ENCODE measurements at regions not wholly inside any gene's neighbourhood (a gene's known extent, or its start where the extent isn't known, plus 50 kb on each side); places are given as distances from the start of the nearest gene placed in this dataset.

DNA sequence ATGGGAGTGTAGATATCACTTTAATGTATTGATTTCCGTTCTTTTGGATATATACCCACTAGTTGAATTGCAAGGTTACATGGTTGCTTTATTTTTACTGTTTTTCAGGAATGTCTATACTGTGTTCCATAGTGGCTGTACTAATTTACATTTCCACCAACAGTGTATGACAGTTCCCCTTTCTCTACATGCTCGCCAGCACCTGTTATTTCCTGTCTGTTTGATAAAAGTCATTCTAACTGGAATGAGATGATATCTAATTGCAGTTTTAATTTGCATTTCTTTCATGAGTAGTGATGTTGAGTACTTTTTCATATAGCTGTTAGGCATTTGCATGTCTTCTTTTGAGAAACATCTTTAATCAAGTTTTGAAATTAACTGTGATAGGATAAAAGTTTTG, 818.6 kb downstream of the SLITRK6 start:
- WGBS, 10 experiments = 0 to 100% (median 81%) methylated on average over 1 to 2 of the region's 2 CpGs; no CpG with 5 or more reads in 2 of the 10 experiments
- Histone ChIP-seq H3K4me3 (no peak overlapping the region), H3K4me1 (replicated peaks in 1 of 2) (no peaks in the 10 kb centered on the region), H3K27ac (no peak overlapping the region)
- ATAC-seq (replicated peaks in 6 of 8) = no peak
- in situ Hi-C loops (cut with MboI; ENCODE audit: low pct_unique_long_range_greater_than_20kb in 2 of 9, low sequenced_read_pairs in 9 of 9, unreplicated experiment in 9 of 9) = no loop called here

GRCh38 chr13:84978851-84979250, 820.4 kb downstream of the SLITRK6 start:
- Histone ChIP-seq H3K4me1 (replicated peaks in 1 of 2) (no peaks in the 10 kb centered on the region), H3K27ac (no peak overlapping the region), H3K4me3 (no peak overlapping the region)
- in situ Hi-C loops (cut with MboI; ENCODE audit: low pct_unique_long_range_greater_than_20kb in 2 of 9, low sequenced_read_pairs in 9 of 9, unreplicated experiment in 9 of 9) = no loop called here
- no peak for ATAC-seq (replicated peaks in 6 of 8)

GRCh38 chr13:84973661-84974060, 825.6 kb downstream of the SLITRK6 start:
- in situ Hi-C loops (cut with MboI; ENCODE audit: low pct_unique_long_range_greater_than_20kb in 2 of 9, low sequenced_read_pairs in 9 of 9, unreplicated experiment in 9 of 9) = no loop called here
- no peaks in the 10 kb centered on the region for H3K4me1 ChIP-seq (replicated peaks in 1 of 2)

GRCh38 chr13:84972907-84973306, 826.3 kb downstream of the SLITRK6 start:
- no peak overlapping the region for H3K4me3 ChIP-seq
- in situ Hi-C loops (cut with MboI; ENCODE audit: low pct_unique_long_range_greater_than_20kb in 2 of 9, low sequenced_read_pairs in 9 of 9, unreplicated experiment in 9 of 9) = no loop called here
- WGBS, 10 experiments = 0 to 100% (median 91%) methylated on average over 1 to 3 of the region's 4 CpGs
- no peak for ATAC-seq (replicated peaks in 6 of 8)
- H3K4me1 ChIP-seq (replicated peaks in 1 of 2) = no peaks in the 10 kb centered on the region
- no peak overlapping the region for H3K27ac ChIP-seq

More at GRCh38 chr13:84973661-84974060, 825.6 kb downstream of the SLITRK6 start:
- no peak overlapping the region for H3K27ac ChIP-seq
- ATAC-seq (replicated peaks in 6 of 8) = no peak
- H3K4me3 ChIP-seq = no peak overlapping the region
- 33 to 100% (median 75%) methylated on average over 1 of the region's 1 CpG; no CpG with 5 or more reads in 3 of the 10 experiments for WGBS, 10 experiments

GRCh38 chr13:84962849-84963248, 836.4 kb downstream of the SLITRK6 start:
- Histone ChIP-seq H3K4me3 (no peak overlapping the region), H3K4me1 (replicated peaks in 1 of 2) (no peaks in the 10 kb centered on the region), H3K27ac (no peak overlapping the region)
- WGBS, 10 experiments = 0 to 80% (median 50%) methylated on average over 1 of the region's 1 CpG; no CpG with 5 or more reads in 1 of the 10 experiments
- in situ Hi-C loops (cut with MboI; ENCODE audit: low pct_unique_long_range_greater_than_20kb in 2 of 9, low sequenced_read_pairs in 9 of 9, unreplicated experiment in 9 of 9) = no loop called here
- ATAC-seq (replicated peaks in 6 of 8) = no peak

DNA sequence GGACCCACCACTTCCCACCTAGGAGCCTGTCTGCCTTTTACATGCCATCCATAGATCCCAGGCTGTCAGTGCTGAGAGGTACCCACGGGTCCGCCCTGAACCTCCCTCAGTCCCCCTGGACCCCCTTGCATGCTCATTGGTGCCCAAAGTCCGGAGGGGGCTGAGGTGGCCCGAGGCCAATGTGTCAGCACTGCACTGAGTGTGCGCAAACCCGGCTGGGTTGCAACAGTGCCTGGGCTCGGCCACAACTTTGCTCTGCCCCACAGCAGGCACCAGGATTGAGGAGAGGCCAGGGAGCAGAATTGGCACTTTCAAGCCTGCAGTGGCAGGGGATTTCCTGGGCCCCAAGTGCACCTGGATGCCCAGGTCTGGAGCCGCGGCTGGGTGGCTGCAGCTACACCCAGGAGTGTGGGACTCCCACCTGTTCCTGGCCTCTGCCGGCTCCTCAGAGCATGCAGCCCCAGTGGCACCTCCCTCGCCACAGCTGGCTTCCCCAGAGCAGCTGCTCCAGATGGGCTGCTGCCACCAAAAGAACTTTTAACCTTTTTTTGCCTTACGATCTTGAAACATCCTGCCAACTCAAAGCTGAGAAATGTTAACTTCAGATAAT, 837.0 kb downstream of the SLITRK6 start:
- Histone ChIP-seq H3K27ac (no peak overlapping the region), H3K4me3 (no peak overlapping the region), H3K4me1 (replicated peaks in 1 of 2) (no peaks in the 10 kb centered on the region)
- no peak for ATAC-seq (replicated peaks in 6 of 8)
- WGBS, 10 experiments = 6 to 100% (median 89%) methylated on average over 1 to 4 of the region's 12 CpGs; no CpG with 5 or more reads in 3 of the 10 experiments
- in situ Hi-C loops (cut with MboI; ENCODE audit: low pct_unique_long_range_greater_than_20kb in 2 of 9, low sequenced_read_pairs in 9 of 9, unreplicated experiment in 9 of 9) = no loop called here

DNA sequence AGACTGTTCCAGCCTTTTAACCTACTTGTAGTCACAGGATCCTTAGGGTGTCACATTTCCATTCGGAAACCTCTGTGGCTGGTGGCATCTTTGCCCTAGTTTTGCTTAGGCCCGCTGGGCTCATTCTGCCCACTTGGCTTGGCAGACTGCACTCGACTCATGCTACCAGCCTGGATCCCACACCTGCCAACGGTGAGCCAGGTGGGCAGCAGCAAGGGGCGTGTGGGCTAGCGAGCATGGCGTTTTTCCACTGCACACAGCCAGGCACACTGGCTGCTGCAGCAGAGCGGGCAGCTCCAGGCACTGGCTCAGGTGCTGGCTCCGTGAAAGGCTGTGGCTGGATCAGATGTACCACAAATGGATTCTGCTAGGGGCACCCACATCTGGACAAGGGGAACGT, 838.2 kb downstream of the SLITRK6 start:
- H3K4me3 ChIP-seq = no peak overlapping the region
- no peak for ATAC-seq (replicated peaks in 6 of 8)
- 34 to 100% (median 80%) methylated on average over 1 to 6 of the region's 10 CpGs; no CpG with 5 or more reads in 7 of the 10 experiments for WGBS, 10 experiments
- in situ Hi-C loops (cut with MboI; ENCODE audit: low pct_unique_long_range_greater_than_20kb in 2 of 9, low sequenced_read_pairs in 9 of 9, unreplicated experiment in 9 of 9) = no loop called here
- H3K4me1 ChIP-seq (replicated peaks in 1 of 2) = no peaks in the 10 kb centered on the region
- no peak overlapping the region for H3K27ac ChIP-seq

GRCh38 chr13:84959818-84960217, 839.4 kb downstream of the SLITRK6 start:
- H3K27ac ChIP-seq = no peak overlapping the region
- H3K4me1 ChIP-seq (replicated peaks in 1 of 2) = no peaks in the 10 kb centered on the region
- in situ Hi-C loops (cut with MboI; ENCODE audit: low pct_unique_long_range_greater_than_20kb in 2 of 9, low sequenced_read_pairs in 9 of 9, unreplicated experiment in 9 of 9) = no loop called here
- WGBS, 10 experiments = 0 to 100% (median 52%) methylated on average over 1 to 2 of the region's 2 CpGs
- H3K4me3 ChIP-seq = no peak overlapping the region
- ATAC-seq (replicated peaks in 6 of 8) = no peak

GRCh38 chr13:84954636-84955035, 844.6 kb downstream of the SLITRK6 start:
- H3K27ac ChIP-seq = no peak overlapping the region
- ATAC-seq (replicated peaks in 6 of 8) = no peak
- in situ Hi-C loops (cut with MboI; ENCODE audit: low pct_unique_long_range_greater_than_20kb in 2 of 9, low sequenced_read_pairs in 9 of 9, unreplicated experiment in 9 of 9) = no loop called here
- no peak overlapping the region for H3K4me3 ChIP-seq
- 0 to 100% (median 25%) methylated on average over 1 of the region's 1 CpG; no CpG with 5 or more reads in 5 of the 10 experiments for WGBS, 10 experiments
- no peaks in the 10 kb centered on the region for H3K4me1 ChIP-seq (replicated peaks in 1 of 2)

- H3K4me1 ChIP-seq (replicated peaks in 1 of 2) = no peaks in the 10 kb centered on the region
- H3K27ac ChIP-seq = no peak overlapping the region
- H3K4me3 ChIP-seq = no peak overlapping the region
- ATAC-seq (replicated peaks in 6 of 8) = no peak
- in situ Hi-C loops (cut with MboI; ENCODE audit: low pct_unique_long_range_greater_than_20kb in 2 of 9, low sequenced_read_pairs in 9 of 9, unreplicated experiment in 9 of 9) = no loop called here
- WGBS, 10 experiments = 18 to 100% (median 90%) methylated on average over 1 of the region's 1 CpG
These were observed 848.1 kb downstream of the SLITRK6 start for GRCh38 chr13:84951128-84951527.

- H3K4me3 ChIP-seq = no peak overlapping the region
- ATAC-seq (replicated peaks in 6 of 8) = no peak
- in situ Hi-C loops (cut with MboI; ENCODE audit: low pct_unique_long_range_greater_than_20kb in 2 of 9, low sequenced_read_pairs in 9 of 9, unreplicated experiment in 9 of 9) = no loop called here
- WGBS, 10 experiments = 25 to 100% (median 74%) methylated on average over 1 to 2 of the region's 2 CpGs
- H3K4me1 ChIP-seq (replicated peaks in 1 of 2) = no peaks in the 10 kb centered on the region
- H3K27ac ChIP-seq = no peak overlapping the region
These were observed 853.0 kb downstream of the SLITRK6 start for GRCh38 chr13:84946192-84946591.

GRCh38 chr13:84940798-84941197, 858.4 kb downstream of the SLITRK6 start:
- 5 to 98% (median 75%) methylated on average over 1 to 6 of the region's 6 CpGs for WGBS, 10 experiments
- in situ Hi-C loops (cut with MboI; ENCODE audit: low pct_unique_long_range_greater_than_20kb in 2 of 9, low sequenced_read_pairs in 9 of 9, unreplicated experiment in 9 of 9) = no loop called here
- ATAC-seq (replicated peaks in 6 of 8) = no peak
- Histone ChIP-seq H3K4me1 (replicated peaks in 1 of 2) (peaks cover 0 to 5% of the 10 kb centered on the region in 2 donors), H3K4me3 (no peak overlapping the region), H3K27ac (no peak overlapping the region)

- WGBS, 10 experiments = 10 to 100% (median 88%) methylated on average over 1 to 6 of the region's 6 CpGs; no CpG with 5 or more reads in 1 of the 10 experiments
- Histone ChIP-seq H3K27ac (no peak overlapping the region), H3K4me1 (replicated peaks in 1 of 2) (peaks cover 0 to 9% of the 10 kb centered on the region in 2 donors), H3K4me3 (no peak overlapping the region)
- ATAC-seq (replicated peaks in 6 of 8) = no peak
- in situ Hi-C loops (cut with MboI; ENCODE audit: low pct_unique_long_range_greater_than_20kb in 2 of 9, low sequenced_read_pairs in 9 of 9, unreplicated experiment in 9 of 9) = no loop called here
These were observed 859.1 kb downstream of the SLITRK6 start for GRCh38 chr13:84940167-84940566.

DNA sequence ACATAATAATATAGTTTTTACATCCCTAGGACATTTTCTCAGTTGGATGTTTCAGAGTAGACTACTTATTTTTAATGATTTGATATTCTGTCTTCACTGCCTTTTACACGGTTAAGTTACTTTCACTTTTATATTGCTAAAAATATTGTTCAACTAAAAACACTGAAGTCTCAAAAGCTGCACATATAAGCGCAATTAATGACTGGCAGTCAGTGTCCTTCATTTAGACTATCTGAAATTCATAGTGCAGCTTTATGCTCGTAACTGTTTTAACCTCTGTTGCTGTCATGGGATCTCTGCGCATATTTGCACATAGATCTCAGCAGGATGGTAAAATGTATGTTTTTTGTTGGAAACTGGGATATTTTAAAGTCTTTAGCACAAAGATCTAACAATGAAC, 864.3 kb downstream of the SLITRK6 start:
- WGBS, 10 experiments = 15 to 100% (median 75%) methylated on average over 1 to 4 of the region's 4 CpGs; no CpG with 5 or more reads in 1 of the 10 experiments
- in situ Hi-C loops (cut with MboI; ENCODE audit: low pct_unique_long_range_greater_than_20kb in 2 of 9, low sequenced_read_pairs in 9 of 9, unreplicated experiment in 9 of 9) = no loop called here
- Histone ChIP-seq H3K4me3 (no peak overlapping the region), H3K27ac (no peak overlapping the region), H3K4me1 (replicated peaks in 1 of 2) (peaks cover 0 to 8% of the 10 kb centered on the region in 2 donors)
- no peak for ATAC-seq (replicated peaks in 6 of 8)

All from motor neuron (in vitro differentiated cells).